Naive thymus-derived CD8-positive, alpha-beta T cell (primary cell): ENCODE measurements at regions not wholly inside any gene's neighbourhood (a gene's known extent, or its start where the extent isn't known, plus 50 kb on each side); places are given as distances from the start of the nearest gene placed in this dataset.
A peak's percentile ranks its signal among the peaks of the same experiment; 100 is the strongest.
"Not testable (repeated sequence)": the region's sequence is repeated elsewhere in the genome, so short reads cannot be mapped to it uniquely, and the experiment has no call there.

Experiments used
- ATAC-seq, 2 donors: fragments of 150-1000 bp; cut with Tn5 transposase in 1 of 2; sonication (Bioruptor Pico), chemical (Tn5 transposase) in 1 of 2; 1 replicate in 1 of 2; 2 replicates in 1 of 2; pipeline ENCODE4 v1.10.0; 2021; ENCODE audit warnings: mild to moderate bottlenecking in 2 of 2, moderate library complexity in 2 of 2
- POLR2A ChIA-PET: fragments of 350-600 bp; sonication (Branson Sonifier 250); formaldehyde crosslinking; loops from one replicate; lab custom pipeline; 2021; ENCODE audit warnings: antibody characterized with exemption; lab: Charles Lee
- DNase-seq, 10 donors: peaks; one replicate each; pipeline versions ENCODE4 v3.0.0 to v3.0.0-alpha.2; 2020 to 2022
- H3K27ac Mint-ChIP-seq, 10 donors: one replicate each; pipeline ENCODE4 v1.8.0; 2020 to 2022; ENCODE audit warnings: mild to moderate bottlenecking in 10 of 10, mixed read lengths in 10 of 10, moderate library complexity in 4 of 10, inconsistent platforms in 1 of 10
- H3K27me3 Mint-ChIP-seq, 5 donors: one replicate each; pipeline ENCODE4 v1.8.0; 2021 to 2022; ENCODE audit warnings: mixed read lengths in 5 of 5
- H3K36me3 Mint-ChIP-seq, 3 donors: one replicate each; pipeline ENCODE4 v1.8.0; 2020 to 2022; ENCODE audit warnings: mixed read lengths in 3 of 3, mild to moderate bottlenecking in 2 of 3, inconsistent platforms in 1 of 3
- H3K4me1 Mint-ChIP-seq, 4 donors: one replicate each; pipeline ENCODE4 v1.8.0; 2021 to 2022; ENCODE audit warnings: mixed read lengths in 4 of 4
- H3K4me3 Mint-ChIP-seq, 10 donors: one replicate each; pipeline ENCODE4 v1.8.0; 2020 to 2022; ENCODE audit warnings: mild to moderate bottlenecking in 10 of 10, mixed read lengths in 10 of 10, moderate library complexity in 6 of 10, inconsistent platforms in 1 of 10
- H3K9me3 Mint-ChIP-seq, 9 donors: one replicate each; pipeline ENCODE4 v1.8.0; 2020 to 2022; ENCODE audit warnings: mixed read lengths in 9 of 9, mild to moderate bottlenecking in 3 of 9, inconsistent platforms in 1 of 9, moderate library complexity in 1 of 9

DNA sequence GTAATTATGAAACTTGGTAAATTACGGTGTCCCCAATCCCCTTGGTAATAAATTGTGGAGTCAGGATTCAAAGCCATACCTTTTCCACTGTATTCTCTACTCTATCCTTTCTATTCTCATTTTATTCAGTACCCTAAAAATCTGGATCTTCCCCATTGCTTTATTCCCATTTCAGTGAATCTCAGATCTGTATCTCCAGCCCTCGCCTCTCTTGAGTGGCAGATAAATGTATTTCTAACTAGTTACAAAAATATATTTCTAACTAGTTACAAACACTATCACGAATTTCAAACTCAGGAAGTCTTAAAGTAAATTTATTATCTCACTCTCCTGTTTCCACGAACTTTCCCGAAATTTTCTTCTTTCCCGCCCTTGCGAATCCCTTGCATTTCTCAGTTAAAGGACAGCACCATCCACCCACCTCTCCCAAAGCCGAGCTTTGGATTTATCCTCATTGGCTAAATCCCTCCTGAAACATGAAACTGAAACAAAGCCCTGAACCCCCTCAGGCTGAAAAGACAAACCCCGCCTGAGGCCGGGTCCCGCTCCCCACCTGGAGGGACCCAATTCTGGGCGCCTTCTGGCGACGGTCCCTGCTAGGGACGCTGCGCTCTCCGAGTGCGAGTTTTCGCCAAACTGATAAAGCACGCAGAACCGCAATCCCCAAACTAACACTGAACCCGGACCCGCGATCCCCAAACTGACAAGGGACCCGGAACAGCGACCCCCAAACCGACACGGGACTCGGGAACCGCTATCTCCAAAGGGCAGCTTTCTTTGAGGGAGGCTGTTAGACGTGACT, 164.3 kb upstream of the PABPC3 start:
- Mint-ChIP-seq H3K9me3 (peaks cover 0 to 5% (median 0%) of the 10 kb centered on the region in 9 donors), H3K27ac (no peak overlapping the region), H3K27me3 (peaks cover 21 to 48% (median 42%) of the 10 kb centered on the region in 5 donors), H3K36me3 (peaks cover 0 to 6% (median 2%) of the 10 kb centered on the region in 3 donors), H3K4me1 (peaks cover 0 to 3% (median 3%) of the 10 kb centered on the region in 4 donors), H3K4me3 (peak overlapping the region in 5 of 10 donors; percentile 17 to 45 (median 21))
- no peak for DNase-seq
- no peak for ATAC-seq
- POLR2A ChIA-PET, result no interaction called here

GRCh38 chr13:24933106-24934023, 162.6 kb upstream of the PABPC3 start:
- H3K27me3 Mint-ChIP-seq, result peaks cover 25 to 55% (median 51%) of the 10 kb centered on the region in 5 donors
- H3K27ac Mint-ChIP-seq, H3K4me1 Mint-ChIP-seq, DNase-seq, ATAC-seq, H3K36me3 Mint-ChIP-seq, POLR2A ChIA-PET, H3K9me3 Mint-ChIP-seq, H3K4me3 Mint-ChIP-seq: not testable (repeated sequence)

DNA sequence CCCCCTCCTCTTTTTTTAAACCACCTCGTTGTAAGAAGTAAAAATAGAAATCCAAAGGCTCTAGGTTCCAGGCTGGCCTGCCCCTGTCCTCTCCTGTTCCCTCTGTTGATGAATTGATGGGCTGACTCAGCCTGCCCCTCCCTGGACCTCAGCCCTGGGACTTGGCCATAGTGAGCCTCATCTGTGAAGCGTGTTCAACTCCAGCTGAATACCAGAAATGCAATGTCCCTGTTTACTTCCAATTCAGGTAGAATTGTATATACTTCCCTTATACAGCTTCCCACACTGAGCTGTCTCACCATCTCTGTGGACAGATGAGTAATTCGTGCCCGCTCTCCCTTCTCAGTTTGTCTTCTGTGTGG, 161.9 kb upstream of the PABPC3 start:
- H3K4me3 Mint-ChIP-seq, DNase-seq, H3K27ac Mint-ChIP-seq, H3K9me3 Mint-ChIP-seq, POLR2A ChIA-PET, ATAC-seq, H3K36me3 Mint-ChIP-seq, H3K4me1 Mint-ChIP-seq: not testable (repeated sequence)
- peaks cover 25 to 58% (median 53%) of the 10 kb centered on the region in 5 donors for H3K27me3 Mint-ChIP-seq

- POLR2A ChIA-PET, result no interaction called here
Observed at GRCh38 chr13:24938966-24939365, 157.0 kb upstream of the PABPC3 start.

DNA sequence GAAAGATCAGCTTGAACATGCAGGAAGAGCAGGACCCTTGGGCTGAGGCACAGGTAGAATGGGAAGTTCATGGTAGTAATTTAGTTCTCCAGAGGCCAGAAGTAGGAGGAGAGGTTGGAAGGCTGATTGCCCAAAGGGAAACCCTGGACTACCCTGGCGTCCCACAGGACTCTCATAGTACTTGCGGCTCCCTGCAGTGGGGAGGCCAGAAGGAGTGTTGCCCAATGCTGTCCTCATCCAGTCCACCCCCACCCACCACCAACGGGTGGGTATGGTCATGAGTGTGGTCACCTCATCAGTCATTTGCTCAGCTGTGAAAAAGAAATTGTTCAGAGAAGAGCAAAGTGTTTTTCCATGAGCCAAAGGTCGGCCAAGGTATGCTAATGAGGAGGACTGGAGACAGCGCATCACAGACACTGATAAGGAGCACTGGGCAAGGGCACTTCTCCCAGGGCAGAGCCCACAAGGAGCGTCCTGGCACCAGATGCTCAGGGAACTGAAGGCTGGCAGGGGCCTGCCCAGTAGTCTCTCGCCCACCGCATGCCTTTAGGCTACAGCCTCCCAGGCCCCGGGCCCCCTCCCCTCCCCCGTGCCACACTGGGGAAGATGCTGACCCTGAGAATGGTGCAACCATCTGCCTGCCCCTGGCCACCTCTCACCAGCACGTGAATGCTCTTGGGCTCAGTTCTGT, 154.8 kb upstream of the PABPC3 start:
- DNase-seq, H3K4me1 Mint-ChIP-seq, ATAC-seq, H3K4me3 Mint-ChIP-seq, POLR2A ChIA-PET, H3K36me3 Mint-ChIP-seq: not testable (repeated sequence)
- H3K27ac Mint-ChIP-seq, result peak overlapping the region in 1 of 10 donors; percentile 31
- peaks cover 5 to 34% (median 30%) of the 10 kb centered on the region in 5 donors for H3K27me3 Mint-ChIP-seq
- H3K9me3 Mint-ChIP-seq, result peaks cover 0 to 16% (median 2%) of the 10 kb centered on the region in 9 donors

More at GRCh38 chr13:24938966-24939365, 157.0 kb upstream of the PABPC3 start:
- Mint-ChIP-seq H3K36me3 (peaks cover 0 to 5% (median 0%) of the 10 kb centered on the region in 3 donors), H3K4me1 (peaks cover 0 to 2% (median 0%) of the 10 kb centered on the region in 4 donors), H3K27me3 (peaks cover 10 to 43% (median 33%) of the 10 kb centered on the region in 5 donors), H3K4me3 (no peak overlapping the region), H3K9me3 (peaks cover 0 to 8% (median 0%) of the 10 kb centered on the region in 9 donors), H3K27ac (no peak overlapping the region)
- DNase-seq, result no peak
- ATAC-seq, result no peak

DNA sequence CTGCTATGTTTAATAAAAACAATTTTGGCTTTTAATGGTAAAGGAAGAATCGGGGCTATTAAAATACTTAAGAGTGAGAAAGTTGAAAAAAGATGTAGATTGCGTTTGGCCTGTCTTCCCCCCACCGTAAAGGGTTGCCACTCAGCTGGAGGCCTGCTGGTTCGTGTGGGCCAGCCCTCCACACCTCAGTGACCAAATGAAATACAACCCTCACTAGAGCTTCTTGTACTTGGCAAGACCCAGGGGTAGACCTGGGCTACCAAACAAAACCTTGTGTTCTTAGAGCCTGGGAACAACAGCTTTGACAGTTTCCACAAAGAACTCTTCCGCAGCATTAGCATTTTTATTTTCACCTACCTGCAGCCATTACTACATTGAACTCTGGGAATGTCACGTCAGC, 152.8 kb upstream of the PABPC3 start:
- Mint-ChIP-seq H3K4me3 (no peak overlapping the region), H3K36me3 (peaks cover 0 to 9% (median 0%) of the 10 kb centered on the region in 3 donors), H3K4me1 (peaks cover 0 to 2% (median 0%) of the 10 kb centered on the region in 4 donors), H3K27me3 (peaks cover 0 to 24% (median 23%) of the 10 kb centered on the region in 5 donors), H3K27ac (no peak overlapping the region), H3K9me3 (peaks cover 0 to 8% (median 0%) of the 10 kb centered on the region in 9 donors)
- ATAC-seq (no peak), DNase-seq (no peak)
- POLR2A ChIA-PET, result no interaction called here

- H3K4me3 Mint-ChIP-seq, DNase-seq, H3K4me1 Mint-ChIP-seq, H3K9me3 Mint-ChIP-seq, POLR2A ChIA-PET, ATAC-seq, H3K36me3 Mint-ChIP-seq, H3K27ac Mint-ChIP-seq: not testable (repeated sequence)
- peaks cover 0 to 24% (median 15%) of the 10 kb centered on the region in 5 donors for H3K27me3 Mint-ChIP-seq
Observed at GRCh38 chr13:24944073-24944472, 151.9 kb upstream of the PABPC3 start.

- POLR2A ChIA-PET, H3K4me3 Mint-ChIP-seq, H3K27ac Mint-ChIP-seq, H3K4me1 Mint-ChIP-seq, H3K36me3 Mint-ChIP-seq, H3K9me3 Mint-ChIP-seq, ATAC-seq, DNase-seq: not testable (repeated sequence)
- peaks cover 0 to 15% (median 7%) of the 10 kb centered on the region in 5 donors for H3K27me3 Mint-ChIP-seq
Observed at GRCh38 chr13:24948977-24949376, 147.0 kb upstream of the PABPC3 start.

DNA sequence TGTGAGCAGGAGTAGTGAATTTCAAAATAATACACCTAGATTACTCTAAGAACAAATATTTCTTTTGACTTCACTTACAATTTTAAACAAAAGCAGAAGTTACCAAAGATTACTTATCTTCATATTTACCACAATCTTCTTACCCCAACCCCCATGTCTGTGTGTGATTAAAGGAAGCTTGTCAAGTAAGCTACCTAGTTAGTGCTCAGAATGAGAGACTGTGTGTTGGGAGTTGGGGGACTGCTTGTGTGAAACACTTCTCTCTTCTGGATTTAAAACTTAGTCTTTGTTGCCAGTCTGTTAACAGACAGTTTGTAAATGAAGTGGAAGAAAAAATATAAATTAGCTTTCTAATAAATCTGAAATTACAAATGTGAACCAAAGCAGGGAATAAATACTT, 145.3 kb upstream of the PABPC3 start:
- ATAC-seq, POLR2A ChIA-PET, H3K27ac Mint-ChIP-seq, H3K4me3 Mint-ChIP-seq, DNase-seq, H3K9me3 Mint-ChIP-seq, H3K4me1 Mint-ChIP-seq, H3K36me3 Mint-ChIP-seq: not testable (repeated sequence)
- peaks cover 0 to 20% (median 6%) of the 10 kb centered on the region in 5 donors for H3K27me3 Mint-ChIP-seq

DNA sequence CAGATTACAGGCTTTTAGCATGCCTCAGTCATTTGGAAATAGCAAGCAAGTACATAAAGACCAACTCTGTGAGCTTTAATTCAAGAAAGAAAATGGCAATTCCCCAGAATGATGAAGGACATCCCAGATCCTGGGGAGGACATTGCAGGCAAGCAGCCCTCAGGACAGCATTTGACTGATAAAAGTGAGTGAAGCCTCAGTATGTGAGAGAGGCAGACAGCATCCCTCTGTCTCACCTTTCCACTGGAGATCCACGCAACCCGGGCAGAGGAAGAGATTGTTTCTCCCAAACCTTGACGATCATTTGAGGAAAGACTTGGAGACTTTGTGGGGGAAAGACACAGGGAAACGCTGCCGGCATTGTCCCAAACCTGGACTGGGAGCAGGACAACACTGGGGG, 128.0 kb upstream of the PABPC3 start:
- H3K27me3 Mint-ChIP-seq, result peaks cover 12 to 19% (median 13%) of the 10 kb centered on the region in 5 donors
- H3K4me3 Mint-ChIP-seq, H3K27ac Mint-ChIP-seq, H3K9me3 Mint-ChIP-seq, H3K36me3 Mint-ChIP-seq, H3K4me1 Mint-ChIP-seq, ATAC-seq, POLR2A ChIA-PET: not testable (repeated sequence)
- peak in 1 of 10 donors; percentile 2 for DNase-seq

- not testable (repeated sequence) for ATAC-seq
- H3K27me3 Mint-ChIP-seq, result peaks cover 12 to 19% (median 13%) of the 10 kb centered on the region in 5 donors
Observed at GRCh38 chr13:24968416-24968815, 127.5 kb upstream of the PABPC3 start.

GRCh38 chr13:24973102-24973501, 122.8 kb upstream of the PABPC3 start:
- Mint-ChIP-seq H3K27ac (peak overlapping the region in 1 of 10 donors; percentile 34), H3K27me3 (peaks cover 10 to 22% (median 16%) of the 10 kb centered on the region in 5 donors)
- H3K4me3 Mint-ChIP-seq, POLR2A ChIA-PET, ATAC-seq, DNase-seq, H3K9me3 Mint-ChIP-seq, H3K4me1 Mint-ChIP-seq, H3K36me3 Mint-ChIP-seq: not testable (repeated sequence)

More at GRCh38 chr13:24968416-24968815, 127.5 kb upstream of the PABPC3 start:
- DNase-seq, result peak in 3 of 10 donors; percentile 8 to 25 (median 16)
- H3K9me3 Mint-ChIP-seq, H3K36me3 Mint-ChIP-seq, H3K4me1 Mint-ChIP-seq, H3K27ac Mint-ChIP-seq, POLR2A ChIA-PET, H3K4me3 Mint-ChIP-seq: not testable (repeated sequence)
